ENCODE measurements at regions not wholly inside any gene's neighbourhood (a gene's known extent, or its start where the extent isn't known, plus 50 kb on each side); places are given as distances from the start of the nearest gene placed in this dataset.

DNA sequence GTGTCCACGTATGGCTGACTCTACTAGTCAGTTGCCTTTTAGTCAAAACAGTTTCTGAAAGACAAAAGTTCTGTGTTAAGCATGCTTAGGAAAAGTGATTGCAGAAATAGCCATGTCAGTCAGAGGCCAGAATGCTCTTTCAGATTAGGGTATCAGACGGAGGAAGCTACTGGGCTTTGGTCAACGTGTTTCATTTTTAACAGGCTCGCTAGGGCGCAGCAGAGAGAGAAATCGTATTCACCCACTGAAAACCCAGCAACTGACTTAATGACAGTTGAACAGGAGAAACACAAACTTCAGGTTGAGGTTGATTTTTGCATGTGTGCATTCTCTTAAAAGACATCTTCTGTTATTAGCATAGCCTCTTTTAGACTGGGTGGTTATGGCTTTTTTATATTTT, 322.6 kb upstream of the KIAA1217 start:
- TF ChIP-seq, protein P1, sequence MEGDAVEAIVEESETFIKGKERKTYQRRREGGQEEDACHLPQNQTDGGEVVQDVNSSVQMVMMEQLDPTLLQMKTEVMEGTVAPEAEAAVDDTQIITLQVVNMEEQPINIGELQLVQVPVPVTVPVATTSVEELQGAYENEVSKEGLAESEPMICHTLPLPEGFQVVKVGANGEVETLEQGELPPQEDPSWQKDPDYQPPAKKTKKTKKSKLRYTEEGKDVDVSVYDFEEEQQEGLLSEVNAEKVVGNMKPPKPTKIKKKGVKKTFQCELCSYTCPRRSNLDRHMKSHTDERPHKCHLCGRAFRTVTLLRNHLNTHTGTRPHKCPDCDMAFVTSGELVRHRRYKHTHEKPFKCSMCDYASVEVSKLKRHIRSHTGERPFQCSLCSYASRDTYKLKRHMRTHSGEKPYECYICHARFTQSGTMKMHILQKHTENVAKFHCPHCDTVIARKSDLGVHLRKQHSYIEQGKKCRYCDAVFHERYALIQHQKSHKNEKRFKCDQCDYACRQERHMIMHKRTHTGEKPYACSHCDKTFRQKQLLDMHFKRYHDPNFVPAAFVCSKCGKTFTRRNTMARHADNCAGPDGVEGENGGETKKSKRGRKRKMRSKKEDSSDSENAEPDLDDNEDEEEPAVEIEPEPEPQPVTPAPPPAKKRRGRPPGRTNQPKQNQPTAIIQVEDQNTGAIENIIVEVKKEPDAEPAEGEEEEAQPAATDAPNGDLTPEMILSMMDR (tag by site-specific recombination; IDR thresholded peaks at IDR 0.05), result no peak
- TF ChIP-seq ZNF529 (tag by site-specific recombination; IDR thresholded peaks at IDR 0.05; ENCODE audit: insufficient replicate concordance) (no peak), ZNF670 (tag by site-specific recombination; IDR thresholded peaks at IDR 0.05; ENCODE audit: low read depth) (no peak), OSR2 (tag by site-specific recombination; IDR thresholded peaks at IDR 0.05) (no peak), ZSCAN23 (tag by site-specific recombination; IDR thresholded peaks at IDR 0.05) (no peak)

Data from HEK293 (cell line).